Karpas-422 (cell line): ENCODE measurements at regions not wholly inside any gene's neighbourhood (a gene's known extent, or its start where the extent isn't known, plus 50 kb on each side); places are given as distances from the start of the nearest gene placed in this dataset.
"Not testable (repeated sequence)": the region's sequence is repeated elsewhere in the genome, so short reads cannot be mapped to it uniquely, and the experiment has no call there.

Source experiments
- DNase-seq: peaks from one replicate; pipeline ENCODE4 v3.0.0-alpha.2; 2015
- H2AFZ ChIP-seq: fragments of 200-600 bp; sonication (generic); 2 replicates; pipeline ENCODE4 v1.6.1; 2014; ENCODE audit warnings: antibody characterized with exemption, low read length, mixed read lengths
- H3K27ac ChIP-seq: fragments of 200-600 bp; sonication (generic); 2 replicates; pipeline ENCODE4 v1.5.1; 2014; ENCODE audit warnings: mild to moderate bottlenecking, low read length, moderate library complexity
- H3K27me3 ChIP-seq: fragments of 200-600 bp; sonication (generic); 2 replicates; pipeline ENCODE4 v1.6.1; 2014; ENCODE audit warnings: low read length, mixed read lengths
- H3K36me3 ChIP-seq: fragments of 200-600 bp; sonication (generic); 2 replicates; pipeline ENCODE4 v1.6.1; 2014; ENCODE audit warnings: low read length, mixed read lengths; ENCODE audit not compliant: insufficient read depth
- H3K4me1 ChIP-seq: fragments of 200-600 bp; sonication (generic); 2 replicates; pipeline ENCODE4 v1.6.1; 2014; ENCODE audit warnings: mild to moderate bottlenecking, low read length, mixed read lengths
- H3K4me2 ChIP-seq: fragments of 200-600 bp; sonication (generic); 2 replicates; pipeline ENCODE4 v1.6.1; 2014; ENCODE audit warnings: low read length, low read depth, mild to moderate bottlenecking; ENCODE audit not compliant: poor library complexity, severe bottlenecking
- H3K4me3 ChIP-seq: fragments of 200-600 bp; sonication (generic); 2 replicates; pipeline ENCODE4 v1.5.1; 2014; ENCODE audit warnings: mild to moderate bottlenecking, antibody characterized with exemption, low read length, mixed read lengths
- H3K79me2 ChIP-seq: fragments of 200-600 bp; sonication (generic); 2 replicates; pipeline ENCODE4 v1.6.1; 2014; ENCODE audit warnings: mild to moderate bottlenecking, low read length, mixed read lengths
- H3K9ac ChIP-seq: fragments of 200-600 bp; sonication (generic); 2 replicates; pipeline ENCODE4 v1.6.0; 2014; ENCODE audit warnings: low read length
- H3K9me2 ChIP-seq: fragments of 200-600 bp; sonication (generic), shearing (Covaris generic); replicated peaks from 2 replicates; pipeline ENCODE4 v1.6.0; 2014; ENCODE audit warnings: mild to moderate bottlenecking, low read length, moderate library complexity; ENCODE audit not compliant: insufficient read depth
- H3K9me3 ChIP-seq: fragments of 300-700, 200-600 bp; sonication (generic); 2 replicates; pipeline ENCODE4 v1.6.1; 2014; ENCODE audit warnings: low read length, mixed read lengths
- H4K20me1 ChIP-seq: fragments of 200-600 bp; sonication (generic); 2 replicates; pipeline ENCODE4 v1.6.1; 2014; ENCODE audit warnings: mild to moderate bottlenecking, antibody characterized with exemption, low read length, low read depth; ENCODE audit not compliant: insufficient read depth

- Histone ChIP-seq H3K27ac (no peak overlapping the region), H3K36me3 (no peaks in the 10 kb centered on the region), H4K20me1 (no peaks in the 10 kb centered on the region), H3K9me3 (no peaks in the 10 kb centered on the region), H2AFZ (no peak overlapping the region), H3K27me3 (0 out of 2 replicates have a peak, but pooled peaks cover 2% of the 10 kb centered on the region), H3K79me2 (no peaks in the 10 kb centered on the region), H3K9me2 (no peaks in the 10 kb centered on the region), H3K4me2 (peak overlapping the region; percentile 27), H3K9ac (no peak overlapping the region), H3K4me1 (peaks cover 11% of the 10 kb centered on the region), H3K4me3 (no peak overlapping the region)
- no peak for DNase-seq
These were observed 175.6 kb downstream of the PCTP start for GRCh38 chr17:55926276-55926990.

- no peak overlapping the region for H2AFZ ChIP-seq
- no peak for DNase-seq
- no peak overlapping the region for H3K9ac ChIP-seq
- H3K9me2 ChIP-seq: no peaks in the 10 kb centered on the region
- H3K27ac ChIP-seq: no peak overlapping the region
- no peaks in the 10 kb centered on the region for H3K9me3 ChIP-seq
- no peaks in the 10 kb centered on the region for H3K36me3 ChIP-seq
- H3K4me2 ChIP-seq: no peak overlapping the region
- no peaks in the 10 kb centered on the region for H4K20me1 ChIP-seq
- peaks cover 11% of the 10 kb centered on the region for H3K4me1 ChIP-seq
- no peak overlapping the region for H3K4me3 ChIP-seq
- no peaks in the 10 kb centered on the region for H3K79me2 ChIP-seq
- no peaks in the 10 kb centered on the region for H3K27me3 ChIP-seq
These were observed 179.5 kb downstream of the PCTP start for GRCh38 chr17:55930291-55930809.

DNA sequence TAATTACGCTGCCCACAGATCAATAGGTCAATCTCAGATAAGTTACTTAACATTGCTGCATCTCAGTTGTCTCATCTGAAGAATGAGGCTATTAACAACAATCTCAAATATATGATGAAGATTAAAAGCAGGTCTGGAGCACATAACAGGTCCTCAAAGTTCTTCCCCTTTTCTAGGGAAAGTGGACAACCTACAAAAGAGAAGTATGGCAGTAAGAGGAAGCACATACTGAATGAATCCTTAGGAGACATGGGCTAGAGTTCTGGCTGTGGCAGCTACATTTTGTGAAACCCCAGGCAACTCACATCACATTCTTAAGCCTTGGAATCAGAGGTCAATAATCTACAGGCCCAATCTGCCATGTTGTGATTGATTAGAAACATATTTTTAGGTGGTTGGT is 180.6 kb downstream of the PCTP start:
- Histone ChIP-seq H3K27ac (no peak overlapping the region), H3K27me3 (no peaks in the 10 kb centered on the region), H3K9me3 (no peaks in the 10 kb centered on the region), H3K79me2 (no peaks in the 10 kb centered on the region), H3K4me1 (peaks cover 4% of the 10 kb centered on the region), H3K36me3 (no peaks in the 10 kb centered on the region), H3K4me3 (no peak overlapping the region), H2AFZ (no peak overlapping the region), H3K9ac (no peak overlapping the region), H3K4me2 (no peak overlapping the region), H4K20me1 (no peaks in the 10 kb centered on the region), H3K9me2 (no peaks in the 10 kb centered on the region)
- no peak for DNase-seq

- Histone ChIP-seq H3K4me1 (no peaks in the 10 kb centered on the region), H2AFZ (no peak overlapping the region), H4K20me1 (no peaks in the 10 kb centered on the region), H3K4me3 (no peak overlapping the region), H3K36me3 (no peaks in the 10 kb centered on the region), H3K4me2 (no peak overlapping the region), H3K27me3 (no peaks in the 10 kb centered on the region), H3K9me3 (no peaks in the 10 kb centered on the region), H3K9me2 (no peaks in the 10 kb centered on the region), H3K79me2 (no peaks in the 10 kb centered on the region), H3K9ac (no peak overlapping the region), H3K27ac (no peak overlapping the region)
- DNase-seq: no peak
These were observed 182.1 kb downstream of the PCTP start for GRCh38 chr17:55932973-55933372.

GRCh38 chr17:55939181-55939810 is 188.4 kb downstream of the PCTP start:
- H3K9me3 ChIP-seq, H3K9ac ChIP-seq, H3K4me2 ChIP-seq, H3K27ac ChIP-seq, H4K20me1 ChIP-seq, H3K9me2 ChIP-seq, H3K4me1 ChIP-seq, H3K27me3 ChIP-seq, H3K79me2 ChIP-seq, H3K36me3 ChIP-seq, DNase-seq, H2AFZ ChIP-seq, H3K4me3 ChIP-seq: not testable (repeated sequence)

GRCh38 chr17:55959756-55960155 is 193.5 kb upstream of the ANKFN1 start:
- no peaks in the 10 kb centered on the region for H3K27me3 ChIP-seq
- no peaks in the 10 kb centered on the region for H3K36me3 ChIP-seq
- peaks cover 6% of the 10 kb centered on the region; the same call in 1 of the 2 replicates for H3K4me1 ChIP-seq
- no peak overlapping the region for H2AFZ ChIP-seq
- no peaks in the 10 kb centered on the region for H3K79me2 ChIP-seq
- no peak overlapping the region for H3K27ac ChIP-seq
- H3K9me3 ChIP-seq: no peaks in the 10 kb centered on the region
- H3K9ac ChIP-seq: no peak overlapping the region
- H3K4me2 ChIP-seq: no peak overlapping the region
- H4K20me1 ChIP-seq: no peaks in the 10 kb centered on the region
- H3K9me2 ChIP-seq: no peaks in the 10 kb centered on the region
- DNase-seq: no peak
- no peak overlapping the region for H3K4me3 ChIP-seq

DNA sequence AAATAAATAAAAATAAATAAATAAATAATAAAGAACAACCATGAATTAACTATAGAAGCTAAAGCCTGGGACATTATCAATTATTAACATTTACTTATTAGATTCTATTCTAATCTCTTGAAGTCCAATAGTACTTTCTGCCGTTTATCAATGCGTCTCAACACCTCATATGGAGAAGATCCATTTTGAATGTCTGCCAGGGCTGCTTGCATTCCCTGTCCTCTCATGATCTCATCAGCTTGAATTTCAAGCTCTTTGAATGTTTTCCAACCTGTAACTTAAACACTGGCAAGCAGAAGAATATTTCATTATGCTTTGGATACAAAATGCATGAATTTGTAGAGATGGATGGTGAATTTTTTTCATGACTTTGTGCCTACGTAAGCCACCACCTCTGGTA is 191.9 kb upstream of the ANKFN1 start:
- Histone ChIP-seq H3K79me2 (no peaks in the 10 kb centered on the region), H3K9me2 (no peaks in the 10 kb centered on the region), H3K4me1 (peaks cover 6% of the 10 kb centered on the region; the same call in 1 of the 2 replicates), H3K9ac (no peak overlapping the region), H3K27ac (no peak overlapping the region), H2AFZ (no peak overlapping the region), H3K4me3 (no peak overlapping the region), H3K36me3 (no peaks in the 10 kb centered on the region), H4K20me1 (no peaks in the 10 kb centered on the region), H3K4me2 (no peak overlapping the region), H3K27me3 (no peaks in the 10 kb centered on the region), H3K9me3 (no peaks in the 10 kb centered on the region)
- no peak for DNase-seq

GRCh38 chr17:55962951-55963401 is 190.3 kb upstream of the ANKFN1 start:
- Histone ChIP-seq H3K4me2 (no peak overlapping the region), H3K9ac (no peak overlapping the region), H3K79me2 (no peaks in the 10 kb centered on the region), H3K9me3 (no peaks in the 10 kb centered on the region), H2AFZ (no peak overlapping the region), H3K27me3 (no peaks in the 10 kb centered on the region), H3K4me3 (no peak overlapping the region), H3K36me3 (no peaks in the 10 kb centered on the region), H3K27ac (no peak overlapping the region), H4K20me1 (no peaks in the 10 kb centered on the region), H3K4me1 (peaks cover 6% of the 10 kb centered on the region; the same call in 1 of the 2 replicates), H3K9me2 (no peaks in the 10 kb centered on the region)
- no peak for DNase-seq
